GM23338 (cell line): ENCODE measurements at regions not wholly inside any gene's neighbourhood (a gene's known extent, or its start where the extent isn't known, plus 50 kb on each side); places are given as distances from the start of the nearest gene placed in this dataset.

Experiments
- CREB1 ChIP-seq: fragments of 250-450 bp; sonication (Bioruptor Pico); IDR thresholded peaks from 2 replicates; pipeline ENCODE4 v1.5.0; 2020; ENCODE audit warnings: low read depth, mild to moderate bottlenecking, moderate library complexity
- CTCF ChIP-seq, 2 experiments: fragments of 200-600 bp in 1 of 2; sonication (generic) in 1 of 2; conservative IDR thresholded peaks; 2 replicates each; pipeline versions ENCODE4 v1.5.1 to v1.6.1; 2016 to 2017; ENCODE audit warnings: antibody characterized with exemption in 2 of 2, low read depth in 2 of 2, mild to moderate bottlenecking in 2 of 2, moderate library complexity in 1 of 2
- ETS1 ChIP-seq: IDR thresholded peaks from 2 replicates; pipeline ENCODE4 v1.6.1; 2016; ENCODE audit warnings: antibody characterized with exemption
- EZH2 ChIP-seq: fragments of 200-600 bp; sonication (generic); IDR thresholded peaks from one replicate; pipeline ENCODE4 v1.8.0; 2017; ENCODE audit warnings: antibody characterized with exemption, mild to moderate bottlenecking, low read depth; ENCODE audit not compliant: unreplicated experiment
- EZH2phosphoT487 ChIP-seq: fragments of 200-600 bp; sonication (generic); IDR thresholded peaks from one replicate; pipeline ENCODE4 v1.8.1; 2018; ENCODE audit warnings: antibody characterized with exemption; ENCODE audit not compliant: unreplicated experiment
- JUNB ChIP-seq: IDR thresholded peaks from one replicate; pipeline ENCODE4 v1.6.1; 2016; ENCODE audit warnings: antibody characterized with exemption; ENCODE audit not compliant: unreplicated experiment
- NANOG ChIP-seq: IDR thresholded peaks from 2 replicates; pipeline ENCODE4 v1.6.1; 2016; ENCODE audit warnings: antibody characterized with exemption, borderline replicate concordance
- POLR2AphosphoS5 ChIP-seq: IDR thresholded peaks from 2 replicates; pipeline ENCODE4 v1.6.1; 2016; ENCODE audit warnings: antibody characterized with exemption, low read depth
- STAT1 ChIP-seq: IDR thresholded peaks from one replicate; pipeline ENCODE4 v1.6.1; 2016; ENCODE audit warnings: antibody characterized with exemption; ENCODE audit not compliant: unreplicated experiment
- ZNF114 ChIP-seq: fragments of 250-450 bp; sonication (Bioruptor Pico); IDR thresholded peaks from 2 replicates; pipeline ENCODE4 v1.5.0; 2020; ENCODE audit warnings: mild to moderate bottlenecking, moderate library complexity
- ZNF331 ChIP-seq: fragments of 250-450 bp; sonication (Bioruptor Pico); IDR thresholded peaks from 2 replicates; pipeline ENCODE4 v1.5.0; 2020; ENCODE audit warnings: low read depth, mild to moderate bottlenecking, moderate library complexity
- TF ChIP-seq, protein P1 (sequence below): IDR thresholded peaks from one replicate; pipeline ENCODE4 v1.6.1; 2018; ENCODE audit warnings: antibody characterized with exemption; ENCODE audit not compliant: unreplicated experiment
- TF ChIP-seq, protein P2 (sequence below): fragments of 250-450 bp; sonication (Bioruptor Pico); IDR thresholded peaks from 2 replicates; pipeline ENCODE4 v1.5.0; 2020; ENCODE audit warnings: mild to moderate bottlenecking, moderate library complexity

DNA sequence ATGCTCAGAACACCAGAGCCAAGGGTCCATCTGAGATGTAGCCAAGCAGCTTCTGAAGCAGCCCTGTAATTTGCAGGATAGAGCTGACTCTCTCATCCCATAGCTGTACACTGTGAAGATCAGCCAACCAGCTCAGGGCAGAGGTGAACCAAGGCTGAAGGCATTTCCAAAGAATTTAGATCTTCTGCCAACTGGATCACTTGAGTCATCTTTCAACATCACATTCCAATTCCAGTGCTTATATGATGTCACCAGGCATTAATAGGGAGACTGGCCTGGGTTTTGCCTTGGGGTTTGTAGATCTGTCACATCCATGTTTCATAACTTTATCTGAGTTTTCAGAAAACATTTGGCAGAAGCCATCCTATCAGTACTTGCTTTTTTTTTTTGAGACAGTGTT lies 98.2 kb downstream of the NR2F2 start:
- TF ChIP-seq EZH2 (no peak), JUNB (no peak), CTCF (conservative IDR thresholded peaks at IDR 0.05; ENCODE audit: low read depth in 2 of 2) (no peak), ETS1 (no peak), POLR2AphosphoS5 (no peak), CREB1 (CRISPR knock-in tag) (no peak), EZH2phosphoT487 (no peak), ZNF114 (no peak), STAT1 (no peak), NANOG (no peak), ZNF331 (no peak)
- TF ChIP-seq, protein P1, sequence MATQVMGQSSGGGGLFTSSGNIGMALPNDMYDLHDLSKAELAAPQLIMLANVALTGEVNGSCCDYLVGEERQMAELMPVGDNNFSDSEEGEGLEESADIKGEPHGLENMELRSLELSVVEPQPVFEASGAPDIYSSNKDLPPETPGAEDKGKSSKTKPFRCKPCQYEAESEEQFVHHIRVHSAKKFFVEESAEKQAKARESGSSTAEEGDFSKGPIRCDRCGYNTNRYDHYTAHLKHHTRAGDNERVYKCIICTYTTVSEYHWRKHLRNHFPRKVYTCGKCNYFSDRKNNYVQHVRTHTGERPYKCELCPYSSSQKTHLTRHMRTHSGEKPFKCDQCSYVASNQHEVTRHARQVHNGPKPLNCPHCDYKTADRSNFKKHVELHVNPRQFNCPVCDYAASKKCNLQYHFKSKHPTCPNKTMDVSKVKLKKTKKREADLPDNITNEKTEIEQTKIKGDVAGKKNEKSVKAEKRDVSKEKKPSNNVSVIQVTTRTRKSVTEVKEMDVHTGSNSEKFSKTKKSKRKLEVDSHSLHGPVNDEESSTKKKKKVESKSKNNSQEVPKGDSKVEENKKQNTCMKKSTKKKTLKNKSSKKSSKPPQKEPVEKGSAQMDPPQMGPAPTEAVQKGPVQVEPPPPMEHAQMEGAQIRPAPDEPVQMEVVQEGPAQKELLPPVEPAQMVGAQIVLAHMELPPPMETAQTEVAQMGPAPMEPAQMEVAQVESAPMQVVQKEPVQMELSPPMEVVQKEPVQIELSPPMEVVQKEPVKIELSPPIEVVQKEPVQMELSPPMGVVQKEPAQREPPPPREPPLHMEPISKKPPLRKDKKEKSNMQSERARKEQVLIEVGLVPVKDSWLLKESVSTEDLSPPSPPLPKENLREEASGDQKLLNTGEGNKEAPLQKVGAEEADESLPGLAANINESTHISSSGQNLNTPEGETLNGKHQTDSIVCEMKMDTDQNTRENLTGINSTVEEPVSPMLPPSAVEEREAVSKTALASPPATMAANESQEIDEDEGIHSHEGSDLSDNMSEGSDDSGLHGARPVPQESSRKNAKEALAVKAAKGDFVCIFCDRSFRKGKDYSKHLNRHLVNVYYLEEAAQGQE, result no peak
- TF ChIP-seq, protein P2, sequence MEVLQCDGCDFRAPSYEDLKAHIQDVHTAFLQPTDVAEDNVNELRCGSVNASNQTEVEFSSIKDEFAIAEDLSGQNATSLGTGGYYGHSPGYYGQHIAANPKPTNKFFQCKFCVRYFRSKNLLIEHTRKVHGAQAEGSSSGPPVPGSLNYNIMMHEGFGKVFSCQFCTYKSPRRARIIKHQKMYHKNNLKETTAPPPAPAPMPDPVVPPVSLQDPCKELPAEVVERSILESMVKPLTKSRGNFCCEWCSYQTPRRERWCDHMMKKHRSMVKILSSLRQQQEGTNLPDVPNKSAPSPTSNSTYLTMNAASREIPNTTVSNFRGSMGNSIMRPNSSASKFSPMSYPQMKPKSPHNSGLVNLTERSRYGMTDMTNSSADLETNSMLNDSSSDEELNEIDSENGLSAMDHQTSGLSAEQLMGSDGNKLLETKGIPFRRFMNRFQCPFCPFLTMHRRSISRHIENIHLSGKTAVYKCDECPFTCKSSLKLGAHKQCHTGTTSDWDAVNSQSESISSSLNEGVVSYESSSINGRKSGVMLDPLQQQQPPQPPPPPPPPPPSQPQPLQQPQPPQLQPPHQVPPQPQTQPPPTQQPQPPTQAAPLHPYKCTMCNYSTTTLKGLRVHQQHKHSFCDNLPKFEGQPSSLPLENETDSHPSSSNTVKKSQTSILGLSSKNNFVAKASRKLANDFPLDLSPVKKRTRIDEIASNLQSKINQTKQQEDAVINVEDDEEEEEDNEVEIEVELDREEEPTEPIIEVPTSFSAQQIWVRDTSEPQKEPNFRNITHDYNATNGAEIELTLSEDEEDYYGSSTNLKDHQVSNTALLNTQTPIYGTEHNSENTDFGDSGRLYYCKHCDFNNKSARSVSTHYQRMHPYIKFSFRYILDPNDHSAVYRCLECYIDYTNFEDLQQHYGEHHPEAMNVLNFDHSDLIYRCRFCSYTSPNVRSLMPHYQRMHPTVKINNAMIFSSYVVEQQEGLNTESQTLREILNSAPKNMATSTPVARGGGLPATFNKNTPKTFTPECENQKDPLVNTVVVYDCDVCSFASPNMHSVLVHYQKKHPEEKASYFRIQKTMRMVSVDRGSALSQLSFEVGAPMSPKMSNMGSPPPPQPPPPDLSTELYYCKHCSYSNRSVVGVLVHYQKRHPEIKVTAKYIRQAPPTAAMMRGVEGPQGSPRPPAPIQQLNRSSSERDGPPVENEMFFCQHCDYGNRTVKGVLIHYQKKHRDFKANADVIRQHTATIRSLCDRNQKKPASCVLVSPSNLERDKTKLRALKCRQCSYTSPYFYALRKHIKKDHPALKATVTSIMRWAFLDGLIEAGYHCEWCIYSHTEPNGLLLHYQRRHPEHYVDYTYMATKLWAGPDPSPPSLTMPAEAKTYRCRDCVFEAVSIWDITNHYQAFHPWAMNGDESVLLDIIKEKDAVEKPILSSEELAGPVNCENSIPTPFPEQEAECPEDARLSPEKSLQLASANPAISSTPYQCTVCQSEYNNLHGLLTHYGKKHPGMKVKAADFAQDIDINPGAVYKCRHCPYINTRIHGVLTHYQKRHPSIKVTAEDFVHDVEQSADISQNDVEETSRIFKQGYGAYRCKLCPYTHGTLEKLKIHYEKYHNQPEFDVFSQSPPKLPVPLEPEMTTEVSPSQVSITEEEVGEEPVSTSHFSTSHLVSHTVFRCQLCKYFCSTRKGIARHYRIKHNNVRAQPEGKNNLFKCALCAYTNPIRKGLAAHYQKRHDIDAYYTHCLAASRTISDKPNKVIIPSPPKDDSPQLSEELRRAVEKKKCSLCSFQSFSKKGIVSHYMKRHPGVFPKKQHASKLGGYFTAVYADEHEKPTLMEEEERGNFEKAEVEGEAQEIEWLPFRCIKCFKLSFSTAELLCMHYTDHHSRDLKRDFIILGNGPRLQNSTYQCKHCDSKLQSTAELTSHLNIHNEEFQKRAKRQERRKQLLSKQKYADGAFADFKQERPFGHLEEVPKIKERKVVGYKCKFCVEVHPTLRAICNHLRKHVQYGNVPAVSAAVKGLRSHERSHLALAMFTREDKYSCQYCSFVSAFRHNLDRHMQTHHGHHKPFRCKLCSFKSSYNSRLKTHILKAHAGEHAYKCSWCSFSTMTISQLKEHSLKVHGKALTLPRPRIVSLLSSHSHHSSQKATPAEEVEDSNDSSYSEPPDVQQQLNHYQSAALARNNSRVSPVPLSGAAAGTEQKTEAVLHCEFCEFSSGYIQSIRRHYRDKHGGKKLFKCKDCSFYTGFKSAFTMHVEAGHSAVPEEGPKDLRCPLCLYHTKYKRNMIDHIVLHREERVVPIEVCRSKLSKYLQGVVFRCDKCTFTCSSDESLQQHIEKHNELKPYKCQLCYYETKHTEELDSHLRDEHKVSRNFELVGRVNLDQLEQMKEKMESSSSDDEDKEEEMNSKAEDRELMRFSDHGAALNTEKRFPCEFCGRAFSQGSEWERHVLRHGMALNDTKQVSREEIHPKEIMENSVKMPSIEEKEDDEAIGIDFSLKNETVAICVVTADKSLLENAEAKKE (CRISPR knock-in tag), result no peak
